ENCODE measurements at regions not wholly inside any gene's neighbourhood (a gene's known extent, or its start where the extent isn't known, plus 50 kb on each side); places are given as distances from the start of the nearest gene placed in this dataset.
A peak's percentile ranks its signal among the peaks of the same experiment; 100 is the strongest.

DNA sequence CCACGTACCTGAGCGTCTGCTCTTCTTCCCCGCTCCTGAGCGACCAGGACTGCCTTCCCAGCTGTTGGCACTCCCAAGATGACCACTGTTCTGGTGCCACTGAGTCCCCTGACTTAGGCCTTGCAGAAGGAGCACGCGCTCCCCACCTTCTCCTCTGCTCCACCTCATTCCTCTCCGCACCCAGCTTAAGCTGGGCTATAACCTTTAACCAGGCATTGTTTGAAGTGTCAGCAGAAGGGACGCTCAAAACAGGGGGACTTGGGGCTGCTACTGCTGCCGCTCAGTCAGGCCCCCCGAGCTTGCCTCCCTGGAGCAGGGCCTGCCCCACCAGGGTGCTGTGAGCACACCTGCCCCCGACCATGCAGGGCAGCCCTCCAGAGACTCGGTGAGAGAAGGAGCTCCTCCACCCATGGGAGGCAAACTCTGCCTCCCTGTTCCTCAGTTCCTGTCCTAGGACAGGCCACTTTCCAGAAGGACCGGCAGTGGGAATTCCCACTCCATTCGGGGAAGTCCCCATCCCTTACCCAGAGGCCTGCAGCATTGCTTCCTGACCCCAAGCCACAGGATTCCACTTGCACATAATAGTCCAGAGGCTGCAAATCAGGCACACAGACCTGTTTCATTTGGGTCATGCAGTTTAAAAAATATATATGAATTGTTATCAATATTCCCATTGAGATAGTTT is 99.7 kb upstream of the ENPP6 start:
- Histone ChIP-seq H3K4me3 (no peak overlapping the region), H3K36me3 (no peaks in the 10 kb centered on the region), H3K9me3 (no peaks in the 10 kb centered on the region), H3K27me3 (no peaks in the 10 kb centered on the region), H3K27ac (no peak overlapping the region), H3K4me1 (no peaks in the 10 kb centered on the region)
- no peak for DNase-seq
- intact Hi-C loops (cut with DNase I): no loop called here
- TF ChIP-seq, protein P1, sequence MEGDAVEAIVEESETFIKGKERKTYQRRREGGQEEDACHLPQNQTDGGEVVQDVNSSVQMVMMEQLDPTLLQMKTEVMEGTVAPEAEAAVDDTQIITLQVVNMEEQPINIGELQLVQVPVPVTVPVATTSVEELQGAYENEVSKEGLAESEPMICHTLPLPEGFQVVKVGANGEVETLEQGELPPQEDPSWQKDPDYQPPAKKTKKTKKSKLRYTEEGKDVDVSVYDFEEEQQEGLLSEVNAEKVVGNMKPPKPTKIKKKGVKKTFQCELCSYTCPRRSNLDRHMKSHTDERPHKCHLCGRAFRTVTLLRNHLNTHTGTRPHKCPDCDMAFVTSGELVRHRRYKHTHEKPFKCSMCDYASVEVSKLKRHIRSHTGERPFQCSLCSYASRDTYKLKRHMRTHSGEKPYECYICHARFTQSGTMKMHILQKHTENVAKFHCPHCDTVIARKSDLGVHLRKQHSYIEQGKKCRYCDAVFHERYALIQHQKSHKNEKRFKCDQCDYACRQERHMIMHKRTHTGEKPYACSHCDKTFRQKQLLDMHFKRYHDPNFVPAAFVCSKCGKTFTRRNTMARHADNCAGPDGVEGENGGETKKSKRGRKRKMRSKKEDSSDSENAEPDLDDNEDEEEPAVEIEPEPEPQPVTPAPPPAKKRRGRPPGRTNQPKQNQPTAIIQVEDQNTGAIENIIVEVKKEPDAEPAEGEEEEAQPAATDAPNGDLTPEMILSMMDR (IDR thresholded peaks at IDR 0.05): no peak
- peak; percentile 24 for ATAC-seq

- no peak for DNase-seq
- H3K27me3 ChIP-seq: no peaks in the 10 kb centered on the region
- no peaks in the 10 kb centered on the region for H3K4me1 ChIP-seq
- TF ChIP-seq, protein P1 (IDR thresholded peaks at IDR 0.05): no peak
- no peak for ATAC-seq
- H3K4me3 ChIP-seq: no peak overlapping the region
- intact Hi-C loops (cut with DNase I): no loop called here
- no peaks in the 10 kb centered on the region for H3K9me3 ChIP-seq
- no peaks in the 10 kb centered on the region for H3K36me3 ChIP-seq
- no peak overlapping the region for H3K27ac ChIP-seq
These were observed 99.1 kb upstream of the ENPP6 start for GRCh38 chr4:184316821-184317220.

DNA sequence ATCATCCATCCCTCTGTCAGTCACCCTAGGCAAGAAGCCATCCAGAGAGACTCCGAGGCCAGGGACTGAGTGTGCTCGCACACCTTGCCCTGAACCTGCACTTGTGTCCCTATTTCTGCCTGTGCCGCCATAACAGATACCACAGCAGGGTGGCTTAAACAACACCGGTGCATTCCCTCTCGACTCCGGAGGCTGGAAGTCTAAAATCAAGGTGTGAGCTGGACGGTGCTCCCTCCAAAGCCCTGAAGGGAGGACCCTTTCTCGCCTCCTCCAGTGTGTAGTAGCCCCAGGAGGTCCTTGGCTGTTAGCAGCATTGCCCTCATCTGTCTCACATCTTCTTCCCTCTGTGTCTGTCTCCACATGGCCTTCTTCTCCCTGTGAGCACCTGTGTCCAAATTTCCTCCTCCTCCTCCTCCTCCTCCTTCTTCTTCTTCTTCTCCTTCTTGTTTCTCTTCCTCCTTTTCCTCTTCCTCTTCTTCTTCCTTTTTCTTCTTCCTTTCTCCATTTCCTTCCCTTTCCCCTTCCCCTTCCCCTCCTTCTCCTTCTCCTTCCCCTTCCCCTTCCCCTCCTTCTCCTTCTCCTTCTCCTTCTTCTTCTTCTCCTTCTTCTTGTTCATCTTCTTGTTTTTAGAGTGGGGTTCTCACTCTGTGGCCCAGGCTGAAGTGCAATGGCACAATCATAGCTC is 98.1 kb upstream of the ENPP6 start:
- TF ChIP-seq, protein P1 (IDR thresholded peaks at IDR 0.05): no peak
- no peak for ATAC-seq
- no peak overlapping the region for H3K4me3 ChIP-seq
- intact Hi-C loops (cut with DNase I): no loop called here
- H3K36me3 ChIP-seq: no peaks in the 10 kb centered on the region
- no peaks in the 10 kb centered on the region for H3K4me1 ChIP-seq
- no peak for DNase-seq
- no peaks in the 10 kb centered on the region for H3K9me3 ChIP-seq
- no peak overlapping the region for H3K27ac ChIP-seq
- no peaks in the 10 kb centered on the region for H3K27me3 ChIP-seq

- Histone ChIP-seq H3K27ac (no peak overlapping the region), H3K36me3 (no peaks in the 10 kb centered on the region), H3K4me1 (no peaks in the 10 kb centered on the region), H3K4me3 (no peak overlapping the region), H3K9me3 (no peaks in the 10 kb centered on the region), H3K27me3 (no peaks in the 10 kb centered on the region)
- DNase-seq: no peak
- peak; percentile 70 for ATAC-seq
- TF ChIP-seq, protein P1 (IDR thresholded peaks at IDR 0.05): no peak
- intact Hi-C loops (cut with DNase I): no loop called here
These were observed 96.3 kb upstream of the ENPP6 start for GRCh38 chr4:184313702-184314659.

DNA sequence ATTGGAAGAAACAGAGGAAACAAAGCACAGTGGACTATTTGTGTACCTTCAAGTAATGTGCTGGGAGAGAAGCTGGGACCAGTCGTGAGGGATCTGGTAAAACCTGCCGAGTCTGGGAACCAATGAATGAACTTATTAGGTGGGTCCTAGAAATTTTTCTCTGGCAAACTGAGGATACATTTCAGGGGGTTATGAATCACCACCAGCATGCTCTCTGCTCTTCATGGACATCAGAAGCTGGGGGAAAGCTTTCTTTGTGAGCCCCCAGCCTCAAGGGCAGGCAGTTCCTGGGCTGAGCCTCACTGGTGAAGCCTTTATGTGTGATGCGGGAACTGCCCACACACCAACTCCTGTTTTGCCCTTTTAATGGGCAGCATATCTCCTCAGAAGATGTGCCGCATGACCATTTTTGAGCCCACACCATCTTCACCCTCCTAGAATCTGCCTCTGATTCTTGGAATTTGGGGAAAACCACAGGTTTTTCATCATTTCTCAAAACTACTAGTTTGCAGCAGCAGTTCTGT is 95.4 kb upstream of the ENPP6 start:
- H3K27ac ChIP-seq: no peak overlapping the region
- DNase-seq (no peak), ATAC-seq (no peak)
- TF ChIP-seq, protein P1 (IDR thresholded peaks at IDR 0.05): no peak
- H3K4me1 ChIP-seq: no peaks in the 10 kb centered on the region
- H3K27me3 ChIP-seq: no peaks in the 10 kb centered on the region
- no peaks in the 10 kb centered on the region for H3K36me3 ChIP-seq
- no peaks in the 10 kb centered on the region for H3K9me3 ChIP-seq
- intact Hi-C loops (cut with DNase I): no loop called here
- H3K4me3 ChIP-seq: no peak overlapping the region

All from upper lobe of right lung (tissue), 1 donor.